CD4-positive, alpha-beta T cell (primary cell): ENCODE measurements at regions not wholly inside any gene's neighbourhood (a gene's known extent, or its start where the extent isn't known, plus 50 kb on each side); places are given as distances from the start of the nearest gene placed in this dataset.

Experiments used
- ATAC-seq: fragments of 200-7000 bp; cut with Tn5 transposase; one replicate; pipeline ENCODE4 v1.10.0; 2022; ENCODE audit warnings: mild to moderate bottlenecking; ENCODE audit not compliant: poor library complexity
- CTCF ChIA-PET: fragments of 350-600 bp; sonication (Branson Sonifier 250); formaldehyde crosslinking; loops from one replicate; lab custom pipeline; 2021; ENCODE audit warnings: antibody characterized with exemption, inconsistent platforms; lab: Charles Lee
- POLR2A ChIA-PET: fragments of 350-600 bp; sonication (Branson Sonifier 250); formaldehyde crosslinking; loops from one replicate; lab custom pipeline; 2021; ENCODE audit warnings: antibody characterized with exemption, inconsistent platforms; lab: Charles Lee
- DNase-seq, 14 experiments: peaks; one replicate each; pipeline ENCODE4 v3.0.0-alpha.2; 2013 to 2020; ENCODE audit warnings: mixed read lengths in 2 of 14
- H3K27ac ChIP-seq, 2 donors: one replicate each; pipeline versions ENCODE4 v1.5.1 to v1.7.0; 2013; ENCODE audit warnings: low read length in 2 of 2, low read depth in 1 of 2, mild to moderate bottlenecking in 1 of 2
- H3K27me3 ChIP-seq, 2 experiments: 1 replicate in 1 of 2; 2 replicates in 1 of 2; pipeline versions ENCODE4 v1.6.1 to v1.7.0; 2013; ENCODE audit warnings: low read length in 2 of 2, control low read depth in 1 of 2, mild to moderate bottlenecking in 1 of 2, moderate library complexity in 1 of 2; ENCODE audit not compliant: insufficient read depth in 2 of 2, control insufficient read depth in 1 of 2
- H3K36me3 ChIP-seq: one replicate; pipeline ENCODE4 v1.6.1; 2013; ENCODE audit warnings: low read length, control low read depth; ENCODE audit not compliant: insufficient read depth
- H3K4me1 ChIP-seq: one replicate; pipeline ENCODE4 v1.6.1; 2013; ENCODE audit warnings: low read length, control low read depth; ENCODE audit not compliant: insufficient read depth
- H3K4me3 ChIP-seq: one replicate; pipeline ENCODE4 v1.5.1; 2013; ENCODE audit warnings: mild to moderate bottlenecking, low read length, moderate library complexity
- H3K9me3 ChIP-seq, 2 experiments: 1 replicate in 1 of 2; 2 replicates in 1 of 2; pipeline versions ENCODE4 v1.6.1 to v1.7.0; 2013; ENCODE audit warnings: low read length in 2 of 2, mild to moderate bottlenecking in 2 of 2, control low read depth in 1 of 2, moderate library complexity in 1 of 2; ENCODE audit not compliant: control insufficient read depth in 1 of 2, insufficient read depth in 1 of 2
- H3K27ac Mint-ChIP-seq: one replicate; pipeline ENCODE4 v1.8.0; 2020; ENCODE audit warnings: mixed read lengths
- H3K27me3 Mint-ChIP-seq: one replicate; pipeline ENCODE4 v1.8.0; 2021; ENCODE audit warnings: mixed read lengths
- H3K36me3 Mint-ChIP-seq: one replicate; pipeline ENCODE4 v1.8.0; 2021; ENCODE audit warnings: low read depth, mixed read lengths
- H3K4me1 Mint-ChIP-seq: one replicate; pipeline ENCODE4 v1.8.0; 2021; ENCODE audit warnings: low read depth, mixed read lengths
- H3K4me3 Mint-ChIP-seq: one replicate; pipeline ENCODE4 v1.8.0; 2020; ENCODE audit warnings: mild to moderate bottlenecking, mixed read lengths
- H3K9me3 Mint-ChIP-seq: one replicate; pipeline ENCODE4 v1.8.0; 2020; ENCODE audit warnings: mixed read lengths
- CTCF ChIP-seq: fragments of 200-600 bp; IDR thresholded peaks from one replicate; pipeline ENCODE4 v1.8.0; 2022; ENCODE audit warnings: antibody characterized with exemption, mild to moderate bottlenecking
- intact Hi-C, 2 experiments: fragments of 100-400 bp; cut with DNase I in 1 of 2; cut with micrococcal nuclease in 1 of 2; formaldehyde crosslinking; loops; one replicate each; pipeline versions ENCODE4 v1.15.1 to v1.9.0; 2023 to 2025; cut with DNase I, micrococcal nuclease

GRCh38 chr1:55612988-55613387 is 397.8 kb upstream of the USP24 start:
- H3K27ac ChIP-seq, result no peak overlapping the region
- no peak for DNase-seq
- H3K9me3 ChIP-seq, result peaks cover 0 to 5% of the 10 kb centered on the region in 2 experiments
- intact Hi-C loops, result no loop called here
- no peak for TF ChIP-seq CTCF
- H3K9me3 Mint-ChIP-seq, result peaks cover 4% of the 10 kb centered on the region
- H3K4me1 Mint-ChIP-seq, result no peaks in the 10 kb centered on the region
- peaks cover 28% of the 10 kb centered on the region for H3K27me3 Mint-ChIP-seq
- no peaks in the 10 kb centered on the region for H3K36me3 ChIP-seq
- no peak overlapping the region for H3K27ac Mint-ChIP-seq
- ATAC-seq, result no peak
- ChIA-PET POLR2A (no interaction called here), CTCF (no interaction called here)
- H3K4me1 ChIP-seq, result no peaks in the 10 kb centered on the region
- H3K36me3 Mint-ChIP-seq, result no peaks in the 10 kb centered on the region
- no peak overlapping the region for H3K4me3 Mint-ChIP-seq
- H3K4me3 ChIP-seq, result no peak overlapping the region
- H3K27me3 ChIP-seq, result peaks cover 0 to 3% of the 10 kb centered on the region in 2 experiments

GRCh38 chr1:55611123-55611522 is 396.0 kb upstream of the USP24 start:
- intact Hi-C loops, result no loop called here
- H3K27ac Mint-ChIP-seq, result no peak overlapping the region
- H3K9me3 ChIP-seq, result peaks cover 0 to 5% of the 10 kb centered on the region in 2 experiments
- no peak overlapping the region for H3K4me3 Mint-ChIP-seq
- ATAC-seq, result no peak
- no peak overlapping the region for H3K4me3 ChIP-seq
- TF ChIP-seq CTCF, result no peak
- no peak for DNase-seq
- peaks cover 32% of the 10 kb centered on the region for H3K27me3 Mint-ChIP-seq
- H3K27me3 ChIP-seq, result peaks cover 0 to 3% of the 10 kb centered on the region in 2 experiments
- ChIA-PET POLR2A (no interaction called here), CTCF (no interaction called here)
- H3K36me3 ChIP-seq, result no peaks in the 10 kb centered on the region
- no peaks in the 10 kb centered on the region for H3K4me1 ChIP-seq
- no peaks in the 10 kb centered on the region for H3K4me1 Mint-ChIP-seq
- H3K27ac ChIP-seq, result no peak overlapping the region
- no peaks in the 10 kb centered on the region for H3K36me3 Mint-ChIP-seq
- peaks cover 4% of the 10 kb centered on the region for H3K9me3 Mint-ChIP-seq

GRCh38 chr1:55610203-55610602 is 395.0 kb upstream of the USP24 start:
- H3K9me3 ChIP-seq, result peaks cover 0 to 5% of the 10 kb centered on the region in 2 experiments
- no peaks in the 10 kb centered on the region for H3K36me3 ChIP-seq
- no peak for DNase-seq
- Mint-ChIP-seq H3K36me3 (no peaks in the 10 kb centered on the region), H3K4me1 (no peaks in the 10 kb centered on the region), H3K4me3 (no peak overlapping the region), H3K27ac (no peak overlapping the region), H3K9me3 (peaks cover 4% of the 10 kb centered on the region), H3K27me3 (peaks cover 32% of the 10 kb centered on the region)
- no peak for TF ChIP-seq CTCF
- peaks cover 0 to 3% of the 10 kb centered on the region in 2 experiments for H3K27me3 ChIP-seq
- ChIA-PET POLR2A (no interaction called here), CTCF (no interaction called here)
- ATAC-seq, result no peak
- intact Hi-C loops, result no loop called here
- H3K4me3 ChIP-seq, result no peak overlapping the region
- no peak overlapping the region for H3K27ac ChIP-seq
- no peaks in the 10 kb centered on the region for H3K4me1 ChIP-seq
